ENCODE measurements at regions not wholly inside any gene's neighbourhood (a gene's known extent, or its start where the extent isn't known, plus 50 kb on each side); places are given as distances from the start of the nearest gene placed in this dataset.

- TF ChIP-seq EZH2phosphoT487 (IDR thresholded peaks at IDR 0.05; ENCODE audit: borderline replicate concordance) (no peak), CTCF (conservative IDR thresholded peaks at IDR 0.05; ENCODE audit: low read length) (no peak)
- H3K9me3 ChIP-seq (ENCODE audit: insufficient read depth, low read depth, low read length), result no peaks in the 10 kb centered on the region
- H3K4me2 ChIP-seq (ENCODE audit: low read depth, low read length, poor library complexity, severe bottlenecking), result no peak overlapping the region
- no peaks in the 10 kb centered on the region for H3F3A ChIP-seq (ENCODE audit: low read depth)
- no peak overlapping the region for H3K4me3 ChIP-seq (ENCODE audit: low read length, poor library complexity, severe bottlenecking)
- no peaks in the 10 kb centered on the region for H4K20me1 ChIP-seq (ENCODE audit: insufficient read depth, low read length, poor library complexity, severe bottlenecking)
- no peaks in the 10 kb centered on the region for H3K36me3 ChIP-seq (ENCODE audit: insufficient read depth, low read length)
- no peak overlapping the region for H2AFZ ChIP-seq (ENCODE audit: low read length)
- H3K4me1 ChIP-seq (ENCODE audit: insufficient read depth, low read length, poor library complexity, severe bottlenecking), result peaks cover 8% of the 10 kb centered on the region
- H3K79me2 ChIP-seq (ENCODE audit: insufficient read depth, low read length), result no peaks in the 10 kb centered on the region
- no peak overlapping the region for H3K9ac ChIP-seq (ENCODE audit: low read depth, low read length, poor library complexity, severe bottlenecking)
- no peaks in the 10 kb centered on the region for H3K27me3 ChIP-seq (ENCODE audit: insufficient read depth, low read length, poor library complexity, severe bottlenecking)
- H3K9me2 ChIP-seq (replicated peaks; ENCODE audit: low read depth, low read length), result no peaks in the 10 kb centered on the region
These were observed 64.7 kb downstream of the SNRPE start for GRCh38 chr1:203926025-203926540.

GRCh38 chr1:203929741-203930309 is 68.4 kb downstream of the SNRPE start:
- H3K36me3 ChIP-seq (ENCODE audit: insufficient read depth, low read length), result no peaks in the 10 kb centered on the region
- H2AFZ ChIP-seq (ENCODE audit: low read length), result peak overlapping the region; percentile 42
- no peaks in the 10 kb centered on the region for H3K79me2 ChIP-seq (ENCODE audit: insufficient read depth, low read length)
- H4K20me1 ChIP-seq (ENCODE audit: insufficient read depth, low read length, poor library complexity, severe bottlenecking), result no peaks in the 10 kb centered on the region
- no peak overlapping the region for H3K9ac ChIP-seq (ENCODE audit: low read depth, low read length, poor library complexity, severe bottlenecking)
- no peaks in the 10 kb centered on the region for H3K27me3 ChIP-seq (ENCODE audit: insufficient read depth, low read length, poor library complexity, severe bottlenecking)
- H3K4me2 ChIP-seq (ENCODE audit: low read depth, low read length, poor library complexity, severe bottlenecking), result peak overlapping the region; percentile 45
- H3K4me3 ChIP-seq (ENCODE audit: low read length, poor library complexity, severe bottlenecking), result no peak overlapping the region
- H3K9me3 ChIP-seq (ENCODE audit: insufficient read depth, low read depth, low read length), result no peaks in the 10 kb centered on the region
- H3K4me1 ChIP-seq (ENCODE audit: insufficient read depth, low read length, poor library complexity, severe bottlenecking), result peaks cover 29% of the 10 kb centered on the region
- no peak for TF ChIP-seq EZH2phosphoT487 (IDR thresholded peaks at IDR 0.05; ENCODE audit: borderline replicate concordance)
- no peak for TF ChIP-seq CTCF (conservative IDR thresholded peaks at IDR 0.05; ENCODE audit: low read length)
- no peaks in the 10 kb centered on the region for H3K9me2 ChIP-seq (replicated peaks; ENCODE audit: low read depth, low read length)
- H3F3A ChIP-seq (ENCODE audit: low read depth), result peaks cover 6% of the 10 kb centered on the region; the same call in 1 of the 2 replicates

- H3F3A ChIP-seq (ENCODE audit: low read depth), result peaks cover 6% of the 10 kb centered on the region; the same call in 1 of the 2 replicates
- no peak overlapping the region for H3K9ac ChIP-seq (ENCODE audit: low read depth, low read length, poor library complexity, severe bottlenecking)
- no peaks in the 10 kb centered on the region for H3K79me2 ChIP-seq (ENCODE audit: insufficient read depth, low read length)
- no peaks in the 10 kb centered on the region for H4K20me1 ChIP-seq (ENCODE audit: insufficient read depth, low read length, poor library complexity, severe bottlenecking)
- H3K27me3 ChIP-seq (ENCODE audit: insufficient read depth, low read length, poor library complexity, severe bottlenecking), result no peaks in the 10 kb centered on the region
- H3K4me1 ChIP-seq (ENCODE audit: insufficient read depth, low read length, poor library complexity, severe bottlenecking), result peaks cover 34% of the 10 kb centered on the region
- H3K4me2 ChIP-seq (ENCODE audit: low read depth, low read length, poor library complexity, severe bottlenecking), result peak overlapping the region; percentile 45
- H2AFZ ChIP-seq (ENCODE audit: low read length), result no peak overlapping the region
- no peaks in the 10 kb centered on the region for H3K36me3 ChIP-seq (ENCODE audit: insufficient read depth, low read length)
- H3K4me3 ChIP-seq (ENCODE audit: low read length, poor library complexity, severe bottlenecking), result no peak overlapping the region
- no peaks in the 10 kb centered on the region for H3K9me2 ChIP-seq (replicated peaks; ENCODE audit: low read depth, low read length)
- TF ChIP-seq EZH2phosphoT487 (IDR thresholded peaks at IDR 0.05; ENCODE audit: borderline replicate concordance) (no peak), CTCF (conservative IDR thresholded peaks at IDR 0.05; ENCODE audit: low read length) (no peak)
- H3K9me3 ChIP-seq (ENCODE audit: insufficient read depth, low read depth, low read length), result no peaks in the 10 kb centered on the region
These were observed 68.9 kb downstream of the SNRPE start for GRCh38 chr1:203930342-203930741.
